Large intestine (tissue), 3 donors: ENCODE measurements at regions not wholly inside any gene's neighbourhood (a gene's known extent, or its start where the extent isn't known, plus 50 kb on each side); places are given as distances from the start of the nearest gene placed in this dataset.
"Not testable (repeated sequence)": the region's sequence is repeated elsewhere in the genome, so short reads cannot be mapped to it uniquely, and the experiment has no call there.

ENCODE experiments used
- DNase-seq, 2 donors: peaks; one replicate each; pipeline versions ENCODE4 v3.0.0 to v3.0.0-alpha.2; 2013
- H3K27ac ChIP-seq: one replicate; pipeline ENCODE4 v1.5.1; 2013; ENCODE audit warnings: low read length
- H3K27me3 ChIP-seq: 2 replicates; pipeline ENCODE4 v1.6.1; 2013; ENCODE audit warnings: low read length; ENCODE audit not compliant: control insufficient read depth, insufficient read depth
- H3K36me3 ChIP-seq: 2 replicates; pipeline ENCODE4 v1.6.1; 2013; ENCODE audit warnings: low read length; ENCODE audit not compliant: control insufficient read depth, insufficient read depth
- H3K4me1 ChIP-seq: one replicate; pipeline ENCODE4 v1.6.1; 2013; ENCODE audit warnings: low read length; ENCODE audit not compliant: control insufficient read depth, insufficient read depth
- H3K4me3 ChIP-seq: one replicate; pipeline ENCODE4 v1.5.1; 2013; ENCODE audit warnings: low read length
- H3K9me3 ChIP-seq: one replicate; pipeline ENCODE4 v1.6.1; 2013; ENCODE audit warnings: mild to moderate bottlenecking, low read depth, low read length, moderate library complexity; ENCODE audit not compliant: control insufficient read depth
- WGBS: methylation state at CpG from one replicate; pipeline ENCODE4 v1.1.5; 2013; ENCODE audit warnings: low lambda C conversion rate; ENCODE audit not compliant: insufficient coverage; 5-methylcytosine and 5-hydroxymethylcytosine counted together

DNA sequence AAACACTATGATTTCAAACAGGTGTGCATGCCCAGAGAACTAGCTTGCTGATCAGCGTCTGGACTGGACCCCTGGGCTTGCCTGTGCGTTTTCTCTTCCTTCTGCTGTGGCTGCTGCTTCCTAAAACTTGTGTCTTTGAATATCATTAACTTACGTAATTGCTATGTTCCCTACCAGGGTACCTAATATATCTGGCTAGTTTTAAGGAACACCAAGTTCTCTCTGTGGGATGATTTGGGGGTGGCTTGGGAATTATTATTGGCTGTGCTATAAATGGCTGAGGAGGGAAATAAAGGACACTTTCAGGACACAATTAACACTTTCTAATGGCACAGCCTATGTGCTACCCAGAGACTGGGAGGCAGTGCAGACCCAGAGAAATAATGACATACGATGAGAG is 606.0 kb upstream of the RBFOX1 start:
- no peak overlapping the region for H3K4me3 ChIP-seq
- H3K4me1 ChIP-seq: no peaks in the 10 kb centered on the region
- DNase-seq: no peak
- WGBS: 60% methylated on average over 1 of the region's 4 CpGs
- no peaks in the 10 kb centered on the region for H3K9me3 ChIP-seq
- no peak overlapping the region for H3K27ac ChIP-seq
- H3K27me3 ChIP-seq: no peaks in the 10 kb centered on the region
- H3K36me3 ChIP-seq: no peaks in the 10 kb centered on the region

GRCh38 chr16:6725634-6726331 is 606.9 kb upstream of the RBFOX1 start:
- Histone ChIP-seq H3K4me1 (no peaks in the 10 kb centered on the region), H3K27me3 (no peaks in the 10 kb centered on the region), H3K27ac (no peak overlapping the region), H3K9me3 (no peaks in the 10 kb centered on the region), H3K36me3 (no peaks in the 10 kb centered on the region), H3K4me3 (no peak overlapping the region)
- WGBS: 51% methylated on average over 3 of the region's 7 CpGs
- no peak for DNase-seq

DNA sequence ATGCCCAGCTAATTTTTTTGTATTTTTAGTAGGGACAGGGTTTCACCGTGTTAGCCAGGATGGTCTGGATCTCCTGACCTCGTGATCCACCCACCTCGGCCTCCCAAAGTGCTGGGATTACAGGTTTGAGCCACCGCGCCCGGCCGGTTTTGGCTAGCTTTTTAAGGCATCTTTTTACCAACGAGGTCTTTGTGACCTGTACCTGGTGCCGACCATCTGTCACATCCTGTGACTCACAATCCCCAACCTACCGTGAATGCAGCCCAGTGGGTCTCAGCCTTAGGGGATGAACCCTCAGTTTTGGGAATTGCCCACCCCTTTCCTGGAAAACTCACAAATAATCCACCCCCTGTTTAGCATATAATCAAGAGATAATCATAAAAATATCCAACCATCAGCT is 607.4 kb upstream of the RBFOX1 start:
- H3K36me3 ChIP-seq, H3K27ac ChIP-seq, H3K27me3 ChIP-seq, H3K4me3 ChIP-seq, DNase-seq, H3K9me3 ChIP-seq, H3K4me1 ChIP-seq: not testable (repeated sequence)
- WGBS: 82% methylated on average over 2 of the region's 10 CpGs

DNA sequence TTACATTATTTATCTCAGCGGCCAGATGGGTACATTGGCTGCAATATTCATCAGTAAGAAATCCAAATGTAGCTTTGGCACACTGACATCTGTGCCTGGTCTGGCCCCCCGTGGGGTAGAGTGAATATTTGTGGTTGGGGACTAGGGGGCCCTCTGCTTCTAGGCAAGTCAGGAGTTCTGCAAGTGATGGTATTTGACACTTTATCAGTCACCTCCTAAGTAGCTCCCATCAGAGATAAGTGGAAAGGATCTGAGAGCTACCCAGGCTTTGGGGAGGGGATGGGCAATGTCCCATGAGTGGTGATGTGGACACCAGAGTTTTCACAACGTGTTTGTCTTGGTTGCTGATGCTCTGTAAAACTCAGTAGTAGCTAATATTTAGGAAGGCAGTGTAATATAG is 609.9 kb upstream of the RBFOX1 start:
- Histone ChIP-seq H3K27ac (no peak overlapping the region), H3K4me3 (no peak overlapping the region), H3K36me3 (no peaks in the 10 kb centered on the region), H3K27me3 (no peaks in the 10 kb centered on the region), H3K4me1 (no peaks in the 10 kb centered on the region), H3K9me3 (no peaks in the 10 kb centered on the region)
- WGBS: no CpG with 5 or more reads among the region's 3 CpGs
- DNase-seq: no peak

DNA sequence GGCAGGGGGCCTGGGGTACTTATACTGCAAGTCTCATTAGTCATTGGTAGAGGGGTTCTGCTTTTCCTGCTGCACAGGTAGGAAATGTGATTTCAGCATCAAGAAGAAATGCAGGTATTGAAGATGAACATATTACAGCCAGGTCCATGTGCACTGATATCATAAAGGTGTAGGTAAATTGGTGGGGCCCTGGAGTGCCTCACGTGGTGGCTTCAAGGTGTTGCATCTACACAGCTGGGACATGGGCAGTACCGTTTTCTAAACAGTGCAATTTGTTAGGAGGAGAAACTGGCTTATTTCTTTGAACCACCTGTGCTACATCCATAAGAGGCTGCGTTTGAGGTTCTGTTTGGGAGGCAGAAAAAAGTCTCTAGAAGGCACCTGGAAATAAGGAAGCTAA is 618.1 kb upstream of the RBFOX1 start:
- Histone ChIP-seq H3K27ac (no peak overlapping the region), H3K4me1 (no peaks in the 10 kb centered on the region), H3K36me3 (no peaks in the 10 kb centered on the region), H3K9me3 (no peaks in the 10 kb centered on the region), H3K4me3 (no peak overlapping the region), H3K27me3 (no peaks in the 10 kb centered on the region)
- WGBS: 60% methylated on average over 1 of the region's 3 CpGs
- DNase-seq: no peak

DNA sequence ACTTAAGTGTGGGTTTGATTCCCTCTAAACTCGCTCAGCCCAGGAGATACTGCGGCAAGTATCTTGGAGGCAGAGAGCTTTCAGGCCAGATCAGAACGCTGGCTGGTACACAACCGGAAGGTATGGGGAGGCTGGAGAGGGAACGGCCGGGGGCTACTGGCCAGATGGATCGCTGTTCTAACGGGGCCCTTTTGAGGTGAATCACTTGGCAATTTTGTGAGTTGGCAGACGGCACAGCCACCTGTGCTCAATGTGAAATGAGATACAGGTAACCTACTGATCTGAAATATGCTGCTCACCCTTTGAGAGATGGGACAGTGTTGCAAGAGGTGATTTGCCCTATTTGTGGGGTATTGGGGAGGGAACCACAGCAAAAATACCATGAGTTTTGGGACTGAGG is 622.9 kb upstream of the RBFOX1 start:
- no peak overlapping the region for H3K4me3 ChIP-seq
- no CpG with 5 or more reads among the region's 9 CpGs for WGBS
- H3K27me3 ChIP-seq: no peaks in the 10 kb centered on the region
- H3K36me3 ChIP-seq: no peaks in the 10 kb centered on the region
- no peak for DNase-seq
- no peak overlapping the region for H3K27ac ChIP-seq
- H3K4me1 ChIP-seq: no peaks in the 10 kb centered on the region
- no peaks in the 10 kb centered on the region for H3K9me3 ChIP-seq

DNA sequence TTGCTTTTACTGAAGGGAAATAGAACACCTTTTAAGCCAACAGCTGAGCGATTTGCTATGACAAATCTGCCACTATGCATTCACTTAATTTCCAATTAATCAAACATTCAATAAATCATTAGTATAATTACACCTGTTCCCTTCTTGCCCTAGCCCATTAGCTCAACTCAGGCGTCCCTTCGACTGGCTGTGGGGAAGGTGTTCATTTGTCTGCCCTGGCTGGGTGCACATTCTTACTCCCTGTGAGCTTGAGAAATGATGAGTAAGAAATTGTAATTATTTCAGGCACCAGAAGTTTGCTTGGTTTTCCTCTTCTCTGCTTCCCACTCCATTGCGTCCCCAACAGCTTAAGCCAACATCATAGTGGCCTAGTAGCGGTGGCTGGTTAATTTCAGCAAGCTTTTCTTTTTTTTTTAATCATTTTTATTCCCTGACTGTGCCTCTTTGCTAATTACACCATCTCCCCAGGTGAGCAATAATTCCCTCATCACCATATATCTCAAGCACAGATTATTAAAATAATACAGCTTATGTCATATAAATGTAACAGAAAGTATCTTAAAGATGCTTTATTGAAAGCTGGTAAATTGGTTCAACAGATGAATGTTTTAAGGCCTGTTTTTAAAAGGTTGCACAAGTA is 623.9 kb upstream of the RBFOX1 start:
- WGBS: 100% methylated on average over 1 of the region's 5 CpGs

GRCh38 chr16:6704306-6704930 is 628.2 kb upstream of the RBFOX1 start:
- Histone ChIP-seq H3K27me3 (no peaks in the 10 kb centered on the region), H3K36me3 (no peaks in the 10 kb centered on the region), H3K4me1 (no peaks in the 10 kb centered on the region), H3K27ac (no peak overlapping the region), H3K4me3 (no peak overlapping the region), H3K9me3 (no peaks in the 10 kb centered on the region)
- WGBS: 68% methylated on average over 4 of the region's 7 CpGs
- DNase-seq: no peak

More for the DNA sequence above, 623.9 kb upstream of the RBFOX1 start:
- H3K36me3 ChIP-seq: no peaks in the 10 kb centered on the region
- no peak for DNase-seq
- H3K9me3 ChIP-seq: no peaks in the 10 kb centered on the region
- no peak overlapping the region for H3K27ac ChIP-seq
- H3K27me3 ChIP-seq: no peaks in the 10 kb centered on the region
- no peaks in the 10 kb centered on the region for H3K4me1 ChIP-seq
- H3K4me3 ChIP-seq: no peak overlapping the region

GRCh38 chr16:6701096-6701495 is 631.5 kb upstream of the RBFOX1 start:
- Histone ChIP-seq H3K27ac (no peak overlapping the region), H3K27me3 (no peaks in the 10 kb centered on the region), H3K9me3 (no peaks in the 10 kb centered on the region), H3K4me1 (no peaks in the 10 kb centered on the region), H3K4me3 (no peak overlapping the region), H3K36me3 (no peaks in the 10 kb centered on the region)
- WGBS: no CpG with 5 or more reads among the region's 3 CpGs
- DNase-seq: no peak

- 69% methylated on average over 2 of the region's 7 CpGs for WGBS
- no peak for DNase-seq
- H3K9me3 ChIP-seq: no peaks in the 10 kb centered on the region
- no peak overlapping the region for H3K4me3 ChIP-seq
- no peaks in the 10 kb centered on the region for H3K4me1 ChIP-seq
- no peaks in the 10 kb centered on the region for H3K27me3 ChIP-seq
- H3K27ac ChIP-seq: no peak overlapping the region
- H3K36me3 ChIP-seq: no peaks in the 10 kb centered on the region
These were observed 634.1 kb upstream of the RBFOX1 start for GRCh38 chr16:6698548-6698947.
